Neural cell (in vitro differentiated cells): ENCODE measurements at regions not wholly inside any gene's neighbourhood (a gene's known extent, or its start where the extent isn't known, plus 50 kb on each side); places are given as distances from the start of the nearest gene placed in this dataset.

Source experiments
- CTCF ChIP-seq: fragments of 450-650 bp; IDR thresholded peaks from 2 replicates; pipeline ENCODE4 v1.5.1; 2014; ENCODE audit warnings: antibody characterized with exemption, mild to moderate bottlenecking, moderate library complexity; ENCODE audit not compliant: poor library complexity, severe bottlenecking
- EP300 ChIP-seq: fragments of 450-650 bp; conservative IDR thresholded peaks from 2 replicates; pipeline ENCODE4 v1.6.1; 2014; ENCODE audit warnings: antibody characterized with exemption, mild to moderate bottlenecking, moderate library complexity; ENCODE audit not compliant: poor library complexity, severe bottlenecking
- EZH2 ChIP-seq: fragments of 200-600, 300-800 bp; shearing (Covaris generic), sonication (generic); IDR thresholded peaks from 2 replicates; pipeline ENCODE4 v1.6.1; 2014; ENCODE audit warnings: antibody characterized with exemption, low read length, borderline replicate concordance, mild to moderate bottlenecking; ENCODE audit not compliant: insufficient read depth, poor library complexity, severe bottlenecking
- MXI1 ChIP-seq: fragments of 450-650 bp; conservative IDR thresholded peaks from 2 replicates; pipeline ENCODE4 v1.6.1; 2014; ENCODE audit warnings: antibody characterized with exemption, mild to moderate bottlenecking; ENCODE audit not compliant: poor library complexity, severe bottlenecking
- RAD21 ChIP-seq: fragments of 450-650 bp; conservative IDR thresholded peaks from 2 replicates; pipeline ENCODE4 v1.6.1; 2014; ENCODE audit warnings: antibody characterized with exemption, mild to moderate bottlenecking, moderate library complexity

- TF ChIP-seq CTCF (no peak), MXI1 (no peak), EZH2 (no peak), RAD21 (no peak), EP300 (no peak)
Measured at GRCh38 chr6:1007159-1007558, 304.7 kb upstream of the FOXQ1 start.
